GM13976 (cell line): ENCODE measurements at regions not wholly inside any gene's neighbourhood (a gene's known extent, or its start where the extent isn't known, plus 50 kb on each side); places are given as distances from the start of the nearest gene placed in this dataset.

ENCODE experiments used
- DNase-seq: peaks from one replicate; pipeline ENCODE4 v3.0.0; 2012; ENCODE audit warnings: low spot score
- in situ Hi-C: fragments of 300-500 bp; cut with MboI; formaldehyde crosslinking; loops from one replicate; pipeline ENCODE4 v1.12.0; 2022; ENCODE audit warnings: low sequenced_read_pairs, mixed read lengths, inconsistent platforms; ENCODE audit not compliant: unreplicated experiment
- TF ChIP-seq, protein P1 (sequence below): IDR thresholded peaks from 2 replicates; pipeline ENCODE4 v1.5.1; 2012; ENCODE audit warnings: borderline replicate concordance, mild to moderate bottlenecking; ENCODE audit not compliant: insufficient read depth; ENCODE audit errors: extremely low read depth, missing control alignments, control extremely low read depth

DNA sequence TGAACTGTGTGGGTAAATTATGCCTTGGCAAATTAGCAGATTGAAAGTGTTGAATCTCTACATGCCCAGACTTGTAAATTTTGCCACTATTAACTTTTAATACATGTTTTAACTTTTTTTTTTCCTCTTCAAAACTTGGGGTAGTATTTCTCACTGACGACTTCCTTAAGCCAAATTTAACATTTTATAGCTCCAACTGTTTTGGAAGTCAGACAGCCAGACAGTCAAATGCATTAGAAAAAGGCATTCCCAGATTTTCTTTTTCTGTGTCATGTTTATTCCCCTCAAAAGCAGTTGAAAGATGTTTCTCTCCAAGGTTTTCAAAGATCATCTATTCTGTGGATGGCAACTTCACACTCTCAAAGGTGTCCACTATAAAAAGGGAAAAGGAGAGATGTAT lies 226.8 kb upstream of the FN1 start:
- no peak for DNase-seq
- TF ChIP-seq, protein P1, sequence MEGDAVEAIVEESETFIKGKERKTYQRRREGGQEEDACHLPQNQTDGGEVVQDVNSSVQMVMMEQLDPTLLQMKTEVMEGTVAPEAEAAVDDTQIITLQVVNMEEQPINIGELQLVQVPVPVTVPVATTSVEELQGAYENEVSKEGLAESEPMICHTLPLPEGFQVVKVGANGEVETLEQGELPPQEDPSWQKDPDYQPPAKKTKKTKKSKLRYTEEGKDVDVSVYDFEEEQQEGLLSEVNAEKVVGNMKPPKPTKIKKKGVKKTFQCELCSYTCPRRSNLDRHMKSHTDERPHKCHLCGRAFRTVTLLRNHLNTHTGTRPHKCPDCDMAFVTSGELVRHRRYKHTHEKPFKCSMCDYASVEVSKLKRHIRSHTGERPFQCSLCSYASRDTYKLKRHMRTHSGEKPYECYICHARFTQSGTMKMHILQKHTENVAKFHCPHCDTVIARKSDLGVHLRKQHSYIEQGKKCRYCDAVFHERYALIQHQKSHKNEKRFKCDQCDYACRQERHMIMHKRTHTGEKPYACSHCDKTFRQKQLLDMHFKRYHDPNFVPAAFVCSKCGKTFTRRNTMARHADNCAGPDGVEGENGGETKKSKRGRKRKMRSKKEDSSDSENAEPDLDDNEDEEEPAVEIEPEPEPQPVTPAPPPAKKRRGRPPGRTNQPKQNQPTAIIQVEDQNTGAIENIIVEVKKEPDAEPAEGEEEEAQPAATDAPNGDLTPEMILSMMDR: no peak
- in situ Hi-C loops: no loop called here

- no peak for DNase-seq
- in situ Hi-C loops: no loop called here
- TF ChIP-seq, protein P1: no peak
Observed at GRCh38 chr2:215660687-215661086, 224.8 kb upstream of the FN1 start.

DNA sequence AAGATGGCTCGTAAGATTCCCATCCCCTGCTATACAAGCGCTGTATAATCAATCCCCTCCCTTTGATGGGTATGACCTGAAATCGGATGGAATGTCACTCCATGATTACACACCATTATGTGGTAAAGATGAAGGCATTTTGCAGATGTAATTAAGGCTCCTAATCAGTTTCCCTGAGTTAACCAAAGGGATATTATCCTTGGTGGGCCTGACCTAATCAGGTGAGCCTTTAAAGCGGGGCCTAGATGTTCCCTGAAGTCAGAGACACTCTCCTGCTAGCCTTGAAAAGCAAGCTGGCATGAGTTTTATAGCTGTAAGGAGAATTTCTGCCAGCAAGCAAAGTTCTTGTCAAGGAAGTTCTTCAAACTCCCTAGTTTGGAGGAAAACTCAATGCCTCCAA lies 223.8 kb upstream of the FN1 start:
- in situ Hi-C loops: no loop called here
- TF ChIP-seq, protein P1: no peak
- no peak for DNase-seq

DNA sequence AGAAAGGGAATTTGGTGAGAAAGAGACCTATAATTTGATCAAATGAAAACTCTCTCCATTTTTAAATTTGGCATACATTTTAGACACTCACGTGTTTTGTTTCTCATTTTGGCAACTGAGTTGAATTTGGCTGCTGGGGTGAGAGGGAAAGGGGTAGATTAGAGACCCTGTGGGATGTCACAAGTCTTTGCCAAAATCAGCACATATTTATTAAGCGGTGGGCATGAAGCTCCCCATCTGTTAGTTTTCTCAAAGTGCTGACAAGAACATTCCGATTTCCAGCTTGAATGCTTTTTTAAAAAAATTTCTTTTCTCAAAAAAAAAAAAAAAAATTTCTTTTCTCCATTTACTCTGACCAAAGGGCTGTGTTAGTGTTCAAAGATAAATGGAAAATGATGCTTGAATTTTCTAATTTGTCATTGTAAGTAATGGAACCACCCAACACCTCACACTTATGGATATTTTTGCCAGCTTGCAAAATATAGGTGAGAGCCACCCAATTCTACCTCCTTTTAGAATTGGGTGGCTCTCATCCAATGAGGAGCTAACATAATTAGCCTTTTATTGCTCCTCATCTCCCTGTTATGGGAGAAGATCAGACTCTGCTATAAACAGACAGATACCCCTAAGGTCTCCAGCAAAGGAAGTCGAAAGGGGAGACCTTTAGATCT lies 222.9 kb upstream of the FN1 start:
- TF ChIP-seq, protein P1: no peak
- in situ Hi-C loops: no loop called here
- DNase-seq: no peak

- in situ Hi-C loops: no loop called here
- no peak for DNase-seq
Observed at GRCh38 chr2:215657844-215658243, 222.0 kb upstream of the FN1 start.

GRCh38 chr2:215654148-215654819 lies 218.4 kb upstream of the FN1 start:
- no peak for DNase-seq
- in situ Hi-C loops: no loop called here
- TF ChIP-seq, protein P1: no peak

More at GRCh38 chr2:215657844-215658243, 222.0 kb upstream of the FN1 start:
- TF ChIP-seq, protein P1: no peak
